NB4 (cell line): ENCODE measurements at regions not wholly inside any gene's neighbourhood (a gene's known extent, or its start where the extent isn't known, plus 50 kb on each side); places are given as distances from the start of the nearest gene placed in this dataset.

Experiments
- DNase-seq: peaks from one replicate; pipeline ENCODE4 v3.0.0; 2010; ENCODE audit warnings: low read depth
- H3K4me3 ChIP-seq: one replicate; pipeline ENCODE4 v1.5.1; 2011; ENCODE audit warnings: mild to moderate bottlenecking, low read depth, low read length, moderate library complexity
- CTCF ChIP-seq: IDR thresholded peaks from one replicate; pipeline ENCODE4 v1.5.1; 2012; ENCODE audit warnings: low read depth, low read length
- MAX ChIP-seq: IDR thresholded peaks from 2 replicates; pipeline ENCODE4 v1.6.1; 2011; ENCODE audit warnings: low read depth, low read length
- MYC ChIP-seq: IDR thresholded peaks from 2 replicates; pipeline ENCODE4 v1.6.1; 2011; ENCODE audit warnings: low read depth, low read length
- POLR2A ChIP-seq: IDR thresholded peaks from 2 replicates; pipeline ENCODE4 v1.6.1; 2011; ENCODE audit warnings: mild to moderate bottlenecking; ENCODE audit not compliant: insufficient read length; ENCODE audit errors: extremely low read depth

GRCh38 chrX:16222151-16222550, 54.9 kb downstream of the MAGEB17 start:
- no peak overlapping the region for H3K4me3 ChIP-seq
- no peak for DNase-seq
- TF ChIP-seq POLR2A (no peak), MAX (no peak), CTCF (no peak), MYC (no peak)

GRCh38 chrX:16223385-16223784, 56.1 kb downstream of the MAGEB17 start:
- TF ChIP-seq POLR2A (no peak), CTCF (no peak), MAX (no peak), MYC (no peak)
- no peak for DNase-seq
- no peak overlapping the region for H3K4me3 ChIP-seq

GRCh38 chrX:16239211-16239610, 71.9 kb downstream of the MAGEB17 start:
- no peak overlapping the region for H3K4me3 ChIP-seq
- no peak for DNase-seq
- TF ChIP-seq POLR2A (no peak), MYC (no peak), CTCF (no peak), MAX (no peak)

GRCh38 chrX:16240231-16240905, 73.1 kb downstream of the MAGEB17 start:
- TF ChIP-seq POLR2A (no peak), CTCF (no peak)
- DNase-seq, result no peak
- H3K4me3 ChIP-seq, result no peak overlapping the region

GRCh38 chrX:16240968-16241367, 73.7 kb downstream of the MAGEB17 start:
- no peak for DNase-seq
- TF ChIP-seq CTCF, result no peak
- no peak for TF ChIP-seq MYC
- TF ChIP-seq MAX, result no peak
- TF ChIP-seq POLR2A, result no peak
- no peak overlapping the region for H3K4me3 ChIP-seq

- TF ChIP-seq MAX (no peak), POLR2A (no peak), CTCF (no peak), MYC (no peak)
- no peak overlapping the region for H3K4me3 ChIP-seq
- DNase-seq, result no peak
These were observed 83.0 kb downstream of the MAGEB17 start for GRCh38 chrX:16250296-16250695.
